ENCODE measurements at regions not wholly inside any gene's neighbourhood (a gene's known extent, or its start where the extent isn't known, plus 50 kb on each side); places are given as distances from the start of the nearest gene placed in this dataset.
A peak's percentile ranks its signal among the peaks of the same experiment; 100 is the strongest.
"Not testable (repeated sequence)": the region's sequence is repeated elsewhere in the genome, so short reads cannot be mapped to it uniquely, and the experiment has no call there.

DNA sequence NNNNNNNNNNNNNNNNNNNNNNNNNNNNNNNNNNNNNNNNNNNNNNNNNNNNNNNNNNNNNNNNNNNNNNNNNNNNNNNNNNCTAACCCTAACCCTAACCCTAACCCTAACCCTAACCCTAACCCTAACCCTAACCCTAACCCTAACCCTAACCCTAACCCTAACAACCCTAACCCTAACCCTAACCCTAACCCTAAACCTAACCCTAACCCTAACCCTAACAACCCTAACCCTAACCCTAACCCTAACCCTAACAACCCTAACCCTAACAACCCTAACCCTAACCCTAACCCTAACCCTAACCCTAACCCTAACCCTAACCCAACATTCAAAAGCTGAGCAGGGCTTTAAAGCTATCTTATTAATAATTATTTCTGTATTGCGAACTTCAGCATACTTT is 182.5 kb upstream of the FAM20C start:
- H3K4me3 ChIP-seq; H3K27me3 ChIP-seq; DNase-seq; H3K27ac ChIP-seq; ATAC-seq; H3K4me1 ChIP-seq; H3K36me3 ChIP-seq; intact Hi-C loops (cut with DNase I); H3K9me3 ChIP-seq: not testable (repeated sequence)

DNA sequence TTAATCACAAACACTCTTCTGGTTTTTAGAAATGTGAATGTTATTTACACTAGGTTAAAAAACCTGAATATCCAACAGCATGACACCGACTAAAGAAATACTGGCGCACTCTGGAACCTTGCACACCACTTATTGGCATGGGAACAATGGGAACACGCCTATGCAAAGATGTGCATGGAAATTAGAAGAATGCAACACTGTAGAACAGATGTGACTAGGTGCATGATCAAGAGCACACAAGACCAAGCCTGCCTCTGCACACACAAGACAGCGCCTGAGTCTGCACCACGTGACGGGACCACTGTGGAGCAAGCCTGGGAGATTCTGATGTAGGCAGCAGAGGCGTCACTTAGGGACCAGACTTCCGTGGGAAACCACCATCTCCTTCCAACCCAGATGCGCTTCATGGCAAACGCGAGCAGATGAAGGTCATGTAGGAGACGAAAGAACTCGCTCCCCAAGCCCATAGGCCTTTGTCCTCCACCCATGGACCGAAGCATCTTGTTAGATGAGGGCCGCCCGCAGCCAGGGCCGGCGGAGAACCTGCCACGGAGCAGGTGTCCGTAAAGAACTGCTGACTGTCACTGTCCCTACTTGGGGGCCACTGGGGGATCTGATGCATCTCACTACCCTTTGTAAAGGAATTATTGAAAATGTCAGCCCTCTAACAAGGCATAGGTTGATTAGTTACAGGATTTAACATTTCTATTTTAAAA is 159.6 kb upstream of the FAM20C start:
- H3K4me1 ChIP-seq; H3K27ac ChIP-seq; ATAC-seq; H3K36me3 ChIP-seq; H3K9me3 ChIP-seq; H3K27me3 ChIP-seq; intact Hi-C loops (cut with DNase I); H3K4me3 ChIP-seq: not testable (repeated sequence)
- DNase-seq, result peak; percentile 29

DNA sequence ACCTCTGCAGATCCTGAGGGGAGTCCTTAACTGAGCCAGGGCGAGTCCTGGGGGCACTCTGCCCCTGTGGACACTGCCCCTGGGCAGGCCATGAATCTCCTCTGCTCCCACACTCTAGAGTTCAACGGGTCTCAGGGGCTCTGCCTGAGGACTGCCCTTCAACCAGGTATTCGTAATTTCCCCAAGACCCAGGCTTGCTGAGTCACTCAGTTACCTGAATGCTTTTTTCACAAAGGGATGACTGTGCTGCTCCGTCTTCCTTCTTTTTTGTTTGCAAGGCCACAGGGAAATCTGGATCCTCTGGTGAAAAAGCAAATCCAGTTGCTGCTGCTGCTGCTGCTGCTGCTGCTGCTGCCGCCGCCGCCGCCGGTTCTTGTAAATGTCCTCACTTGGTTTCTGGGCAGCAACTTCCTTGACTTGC is 157.2 kb upstream of the FAM20C start:
- ATAC-seq; H3K4me1 ChIP-seq; H3K27ac ChIP-seq; H3K27me3 ChIP-seq; H3K36me3 ChIP-seq; intact Hi-C loops (cut with DNase I); H3K9me3 ChIP-seq: not testable (repeated sequence)
- H3K4me3 ChIP-seq, result peak overlapping the region; percentile 26
- DNase-seq, result peak; percentile 65

DNA sequence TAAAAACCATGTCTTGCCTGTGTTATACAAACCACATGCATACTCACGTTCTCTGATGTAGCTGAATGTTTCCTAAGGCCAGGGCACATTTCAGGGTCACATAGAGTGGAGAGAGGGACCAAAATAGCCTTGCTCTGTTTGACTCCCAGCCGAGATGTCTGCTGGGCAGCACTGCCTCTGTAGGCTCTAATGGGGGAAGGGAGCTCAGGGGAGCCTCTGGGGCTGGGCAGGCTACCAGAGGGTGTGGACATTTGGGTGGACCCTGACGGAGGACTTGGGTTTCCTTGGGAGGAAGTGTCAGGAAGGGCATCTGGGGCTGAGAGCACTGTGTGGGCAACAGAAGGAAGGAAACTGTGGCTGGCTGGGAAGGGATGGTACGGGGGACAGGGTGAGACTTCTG is 155.8 kb upstream of the FAM20C start:
- H3K27me3 ChIP-seq; intact Hi-C loops (cut with DNase I); H3K27ac ChIP-seq; H3K9me3 ChIP-seq; H3K4me3 ChIP-seq; H3K36me3 ChIP-seq; H3K4me1 ChIP-seq; DNase-seq: not testable (repeated sequence)
- peak; percentile 60 for ATAC-seq

- intact Hi-C loops (cut with DNase I); H3K27me3 ChIP-seq; ATAC-seq; H3K4me3 ChIP-seq; H3K36me3 ChIP-seq; H3K9me3 ChIP-seq; H3K4me1 ChIP-seq; H3K27ac ChIP-seq: not testable (repeated sequence)
- DNase-seq, result peak; percentile 28
Measured at GRCh38 chr7:37656-38055, 154.7 kb upstream of the FAM20C start.

DNA sequence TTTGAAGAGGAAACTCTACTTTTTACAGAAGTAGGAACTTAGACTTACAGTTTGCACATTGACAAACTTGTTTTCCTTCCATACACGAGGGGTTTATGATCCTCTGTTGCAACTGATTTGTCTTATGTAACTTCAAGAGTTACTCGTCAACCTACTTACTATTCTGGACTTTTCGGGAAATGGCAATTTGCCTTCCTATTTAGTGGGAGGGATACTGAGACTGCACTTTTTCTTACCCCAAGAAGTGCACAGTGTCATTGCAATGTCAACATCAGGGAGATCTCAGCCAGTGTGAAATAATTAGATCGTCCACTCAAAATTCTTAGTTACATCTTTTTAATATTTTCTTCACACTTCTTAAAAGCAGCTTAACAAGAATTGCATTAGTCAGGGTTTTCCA is 153.9 kb upstream of the FAM20C start:
- intact Hi-C loops (cut with DNase I); H3K27ac ChIP-seq; H3K4me3 ChIP-seq; DNase-seq; H3K27me3 ChIP-seq; H3K4me1 ChIP-seq; H3K36me3 ChIP-seq; H3K9me3 ChIP-seq: not testable (repeated sequence)
- ATAC-seq, result peak; percentile 59

DNA sequence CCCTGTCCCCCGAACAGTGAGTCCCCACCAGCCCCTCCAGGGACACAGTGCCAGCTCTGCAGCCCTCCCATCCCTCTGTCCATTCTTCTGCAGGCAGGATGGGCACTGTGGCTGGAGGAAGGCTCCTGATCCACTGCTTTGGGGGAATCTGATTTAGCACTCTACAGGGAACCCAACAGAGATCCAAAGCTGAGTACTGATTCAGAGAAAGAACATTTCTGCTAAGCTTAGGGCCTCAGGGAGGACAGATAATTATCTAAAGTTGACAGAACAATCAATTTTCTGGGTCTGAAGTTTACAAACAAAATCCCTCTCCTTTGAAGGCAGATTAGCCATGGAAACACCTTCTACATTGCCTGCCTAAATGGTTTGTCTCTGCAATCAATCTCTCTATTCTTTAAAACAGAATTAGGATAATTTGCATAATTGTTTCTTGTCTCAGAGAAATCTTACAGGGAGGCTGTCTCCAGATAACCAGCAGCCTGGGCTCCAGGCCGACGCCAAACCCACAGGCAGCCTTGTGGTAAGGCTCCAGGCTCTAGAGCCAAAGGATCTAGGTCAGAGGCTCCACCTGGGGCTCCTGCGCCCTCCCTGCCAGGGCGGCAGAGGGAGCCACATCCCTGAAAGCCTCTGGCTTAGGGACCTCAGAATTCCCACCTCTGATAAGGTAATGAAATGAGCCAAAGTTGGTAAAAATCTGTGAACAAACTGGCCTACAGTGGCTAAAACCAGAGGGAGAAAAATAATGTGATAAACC is 152.2 kb upstream of the FAM20C start:
- H3K36me3 ChIP-seq; H3K9me3 ChIP-seq; H3K27ac ChIP-seq; H3K27me3 ChIP-seq; intact Hi-C loops (cut with DNase I); H3K4me1 ChIP-seq; H3K4me3 ChIP-seq: not testable (repeated sequence)
- TF ChIP-seq, protein P1, sequence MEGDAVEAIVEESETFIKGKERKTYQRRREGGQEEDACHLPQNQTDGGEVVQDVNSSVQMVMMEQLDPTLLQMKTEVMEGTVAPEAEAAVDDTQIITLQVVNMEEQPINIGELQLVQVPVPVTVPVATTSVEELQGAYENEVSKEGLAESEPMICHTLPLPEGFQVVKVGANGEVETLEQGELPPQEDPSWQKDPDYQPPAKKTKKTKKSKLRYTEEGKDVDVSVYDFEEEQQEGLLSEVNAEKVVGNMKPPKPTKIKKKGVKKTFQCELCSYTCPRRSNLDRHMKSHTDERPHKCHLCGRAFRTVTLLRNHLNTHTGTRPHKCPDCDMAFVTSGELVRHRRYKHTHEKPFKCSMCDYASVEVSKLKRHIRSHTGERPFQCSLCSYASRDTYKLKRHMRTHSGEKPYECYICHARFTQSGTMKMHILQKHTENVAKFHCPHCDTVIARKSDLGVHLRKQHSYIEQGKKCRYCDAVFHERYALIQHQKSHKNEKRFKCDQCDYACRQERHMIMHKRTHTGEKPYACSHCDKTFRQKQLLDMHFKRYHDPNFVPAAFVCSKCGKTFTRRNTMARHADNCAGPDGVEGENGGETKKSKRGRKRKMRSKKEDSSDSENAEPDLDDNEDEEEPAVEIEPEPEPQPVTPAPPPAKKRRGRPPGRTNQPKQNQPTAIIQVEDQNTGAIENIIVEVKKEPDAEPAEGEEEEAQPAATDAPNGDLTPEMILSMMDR (IDR thresholded peaks at IDR 0.05), result peak; percentile 28
- ATAC-seq (peak; percentile 74), DNase-seq (peak; percentile 77)

- Histone ChIP-seq H3K36me3 (no peaks in the 10 kb centered on the region), H3K4me1 (no peaks in the 10 kb centered on the region), H3K27me3 (no peaks in the 10 kb centered on the region), H3K9me3 (no peaks in the 10 kb centered on the region), H3K4me3 (no peak overlapping the region), H3K27ac (no peak overlapping the region)
- ATAC-seq (no peak), DNase-seq (peak; percentile 48)
- intact Hi-C loops (cut with DNase I), result no loop called here
- TF ChIP-seq, protein P1 (IDR thresholded peaks at IDR 0.05), result no peak
Measured at GRCh38 chr7:40799-41750, 151.3 kb upstream of the FAM20C start.
